MM.1S (cell line): ENCODE measurements at regions not wholly inside any gene's neighbourhood (a gene's known extent, or its start where the extent isn't known, plus 50 kb on each side); places are given as distances from the start of the nearest gene placed in this dataset.

Source experiments
- CTCF ChIP-seq: fragments of 300-600 bp; sonication (generic); IDR thresholded peaks from 2 replicates; pipeline ENCODE4 v1.5.1; 2016; ENCODE audit warnings: antibody characterized with exemption, low read length, mixed read lengths
- EZH2 ChIP-seq: fragments of 300-600 bp; sonication (generic); optimal IDR thresholded peaks from 2 replicates; pipeline ENCODE3; 2017; ENCODE audit warnings: low read depth, mild to moderate bottlenecking, antibody characterized with exemption, low read length, mixed read lengths
- EZH2phosphoT487 ChIP-seq: fragments of 300-600 bp; sonication (generic); IDR thresholded peaks from 2 replicates; pipeline ENCODE4 v1.6.1; 2018; ENCODE audit warnings: antibody characterized with exemption, low read length

DNA sequence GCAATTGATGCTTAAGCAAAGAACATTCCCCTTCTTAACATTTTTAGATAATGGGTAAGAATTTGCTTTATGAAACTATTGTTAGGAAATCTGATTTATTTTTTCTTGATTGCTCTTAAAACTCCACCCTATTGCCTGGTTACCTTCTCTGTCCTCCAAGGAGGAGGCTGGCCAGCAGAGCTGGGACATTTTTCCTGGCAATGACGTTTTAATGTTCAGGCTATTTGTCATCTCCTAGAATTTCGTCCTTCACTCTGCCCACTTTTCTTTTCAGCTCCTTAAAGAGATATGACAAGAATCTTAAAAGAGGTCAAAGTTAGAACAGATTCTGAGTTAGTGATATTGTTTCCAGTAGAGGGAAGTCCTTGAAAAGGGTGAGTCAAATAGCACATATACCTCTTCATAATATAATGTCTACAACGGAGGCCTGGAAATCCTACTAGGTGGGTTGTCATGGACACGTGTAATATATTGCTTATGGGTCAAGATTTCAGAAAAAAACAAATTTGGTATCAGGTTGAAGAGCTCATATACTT is 141.0 kb downstream of the CMPK2 start:
- TF ChIP-seq CTCF (no peak), EZH2 (no peak), EZH2phosphoT487 (no peak)
